AG08395 (cell line): ENCODE measurements at regions not wholly inside any gene's neighbourhood (a gene's known extent, or its start where the extent isn't known, plus 50 kb on each side); places are given as distances from the start of the nearest gene placed in this dataset.
"Not testable (repeated sequence)": the region's sequence is repeated elsewhere in the genome, so short reads cannot be mapped to it uniquely, and the experiment has no call there.

Experiments
- DNase-seq: peaks from one replicate; pipeline ENCODE4 v3.0.0; 2012; ENCODE audit warnings: mixed read lengths, low spot score

DNA sequence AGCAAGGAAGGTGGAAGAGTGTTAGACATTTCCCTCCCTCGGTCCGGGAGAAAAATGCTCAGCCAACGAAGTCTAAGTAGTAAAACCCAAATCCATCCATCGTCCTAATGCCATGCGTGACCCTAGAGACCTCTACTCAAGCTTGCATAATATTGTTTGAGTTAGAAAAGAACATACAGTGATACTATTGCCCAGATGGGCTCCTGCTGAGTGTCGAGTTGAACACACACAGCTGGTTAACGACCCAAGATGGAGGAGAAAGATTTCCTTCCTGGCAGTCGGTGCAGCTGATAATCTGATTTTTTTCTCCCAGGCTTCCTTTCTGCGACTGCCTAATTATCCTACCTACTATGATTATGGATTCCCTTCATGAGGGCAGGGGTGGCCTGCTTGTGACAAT lies 164.4 kb upstream of the KCNG1 start:
- DNase-seq: no peak

DNA sequence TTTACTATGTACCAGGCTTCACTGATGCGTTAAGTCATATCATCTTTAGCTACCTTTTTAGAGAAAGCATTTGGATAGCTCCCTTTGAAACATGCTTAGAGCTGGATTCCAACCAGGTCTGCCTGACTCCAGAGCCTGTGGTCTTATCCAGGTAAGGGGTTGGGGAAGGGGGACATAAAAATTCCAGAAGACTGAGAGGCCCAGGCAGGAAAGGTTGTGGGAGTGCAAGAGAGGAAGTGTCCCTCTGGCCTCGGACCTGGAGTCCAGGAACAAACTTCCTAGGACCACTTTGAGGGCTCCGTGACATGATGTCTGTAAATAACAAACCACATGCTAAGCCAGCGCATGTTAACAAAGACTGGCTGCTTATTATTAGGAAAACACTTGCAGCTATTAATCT lies 163.0 kb upstream of the KCNG1 start:
- no peak for DNase-seq

DNA sequence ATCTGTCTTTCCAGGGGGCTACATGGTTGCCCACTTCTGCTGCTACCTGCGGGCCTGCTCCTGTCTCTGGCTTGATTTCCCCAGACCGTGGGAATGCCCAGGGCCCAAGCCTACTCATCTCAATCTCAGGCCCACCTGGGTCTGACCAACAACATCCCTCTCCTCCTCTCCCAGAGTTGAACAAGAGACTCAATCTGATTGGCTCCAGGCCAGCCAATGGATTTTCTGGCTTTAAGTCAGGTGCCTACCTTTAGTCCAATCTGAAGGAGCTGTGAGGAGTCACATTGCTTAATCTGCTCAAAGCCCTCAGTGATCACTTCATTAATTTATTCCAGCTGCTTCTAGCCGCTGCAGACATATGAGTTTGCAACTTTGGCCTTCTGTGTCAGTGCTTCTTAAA lies 162.4 kb upstream of the KCNG1 start:
- peak; percentile 14 for DNase-seq

DNA sequence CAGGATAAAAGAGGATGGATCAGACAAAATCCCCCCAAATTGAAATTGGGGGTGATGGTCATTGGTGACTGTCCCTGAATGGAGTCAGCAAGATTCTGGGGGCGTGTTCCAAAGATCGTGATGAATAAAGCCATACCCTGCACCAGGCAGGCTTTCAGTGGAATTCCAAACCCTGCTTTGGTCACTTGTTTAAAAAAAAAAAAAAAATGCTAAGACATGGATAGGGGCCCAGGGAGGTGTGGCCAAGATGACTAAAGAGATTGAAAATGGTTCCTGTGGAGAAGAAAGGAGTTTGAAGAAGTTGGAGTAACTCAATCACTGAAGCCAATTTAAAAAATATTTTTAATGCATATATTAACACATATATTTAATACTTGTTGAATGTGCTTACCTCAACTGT lies 161.4 kb upstream of the KCNG1 start:
- DNase-seq: peak; percentile 53

DNA sequence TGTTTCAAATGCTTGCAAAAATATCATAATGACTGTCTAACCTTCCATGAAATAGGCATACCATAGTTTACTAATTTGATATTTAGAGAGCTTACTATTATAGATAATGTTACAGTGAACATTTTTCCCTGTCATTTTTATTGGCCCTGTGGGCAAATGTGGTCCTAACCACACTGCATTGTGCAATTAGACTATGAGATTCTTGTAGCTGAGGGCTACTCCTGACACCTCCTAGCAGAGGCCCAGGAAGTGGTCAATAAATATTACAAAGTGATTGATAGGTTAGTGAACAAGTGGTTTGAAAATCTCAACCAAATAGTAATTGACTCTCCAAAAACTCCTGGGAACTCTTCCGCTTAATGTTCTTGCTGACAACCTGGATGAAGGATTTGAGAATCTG lies 160.5 kb upstream of the KCNG1 start:
- peak; percentile 21 for DNase-seq

DNA sequence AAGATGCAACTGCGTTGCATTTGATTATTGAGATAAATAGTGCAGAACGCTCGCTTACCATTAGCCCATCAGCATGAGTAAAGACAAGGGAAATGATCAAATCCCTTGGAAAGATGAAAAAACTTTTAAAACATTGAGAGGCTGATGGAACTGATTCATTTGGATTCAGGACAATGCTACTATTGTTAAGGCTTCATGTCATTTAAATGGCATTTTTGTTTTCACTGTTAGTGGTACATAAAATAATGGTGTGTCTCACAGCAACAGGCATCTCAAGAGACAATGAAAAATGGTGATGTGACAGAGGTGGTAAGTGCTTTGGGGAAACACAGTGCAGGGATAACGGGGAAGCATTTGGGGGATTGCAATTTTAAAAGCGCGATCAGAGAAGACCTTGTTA lies 159.7 kb upstream of the KCNG1 start:
- DNase-seq: no peak

DNA sequence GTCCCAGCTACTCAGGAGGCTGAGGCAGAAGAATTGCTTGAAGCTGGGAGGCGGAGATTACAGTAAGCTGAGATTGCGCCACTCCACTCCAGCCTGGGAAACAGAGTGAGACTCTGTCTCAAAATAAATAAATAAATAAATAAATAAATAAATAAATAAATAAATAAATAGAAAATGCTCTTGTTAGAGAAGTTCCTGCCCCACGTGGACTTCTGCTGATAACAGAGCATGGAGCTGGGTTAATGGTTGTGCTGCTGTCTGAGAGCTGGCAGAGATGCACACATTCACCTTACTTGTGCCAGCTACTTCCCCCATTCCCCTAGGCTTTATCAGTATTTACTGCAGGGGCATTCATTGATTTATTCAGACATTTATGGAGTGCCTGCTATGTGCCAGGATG lies 155.2 kb upstream of the KCNG1 start:
- no peak for DNase-seq

DNA sequence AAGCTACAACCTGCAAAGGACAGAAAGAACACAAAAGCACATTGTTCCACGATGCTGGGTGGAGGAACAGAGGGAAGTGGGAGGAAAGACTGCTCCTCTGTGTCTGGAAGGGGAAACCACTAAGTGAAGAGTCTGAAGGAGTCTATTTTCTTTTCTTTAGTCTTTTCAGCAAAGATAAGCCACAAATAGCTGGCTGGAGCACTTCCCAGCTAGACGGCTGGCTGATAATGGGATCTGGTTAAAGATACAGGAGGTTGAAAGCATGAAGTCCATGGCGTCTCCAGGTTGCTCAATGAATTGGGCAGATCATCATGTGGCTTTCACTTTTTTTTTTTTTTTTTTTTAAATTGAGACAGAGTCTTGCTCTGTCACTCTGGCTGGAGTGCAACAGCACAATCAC lies 154.0 kb upstream of the KCNG1 start:
- DNase-seq: no peak

DNA sequence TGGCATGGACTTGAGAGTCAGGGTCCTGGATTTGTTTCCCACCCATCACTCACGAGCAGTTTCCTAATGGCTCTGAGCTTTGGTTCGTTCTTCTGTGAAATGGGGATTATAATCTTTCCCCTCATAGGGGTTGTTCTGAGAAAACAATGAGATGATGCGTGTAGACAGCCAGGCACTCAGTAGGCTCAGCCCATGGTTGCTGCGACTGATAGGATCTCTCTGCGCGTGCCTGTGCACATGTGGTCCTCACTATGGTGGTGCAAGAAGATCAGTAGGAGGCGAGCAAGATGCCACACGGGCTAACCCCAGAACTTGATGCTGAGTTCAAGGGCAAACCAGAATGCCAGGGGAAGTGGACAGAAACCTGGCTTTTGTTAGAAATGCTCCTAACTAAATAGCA lies 153.5 kb upstream of the KCNG1 start:
- DNase-seq: no peak

DNA sequence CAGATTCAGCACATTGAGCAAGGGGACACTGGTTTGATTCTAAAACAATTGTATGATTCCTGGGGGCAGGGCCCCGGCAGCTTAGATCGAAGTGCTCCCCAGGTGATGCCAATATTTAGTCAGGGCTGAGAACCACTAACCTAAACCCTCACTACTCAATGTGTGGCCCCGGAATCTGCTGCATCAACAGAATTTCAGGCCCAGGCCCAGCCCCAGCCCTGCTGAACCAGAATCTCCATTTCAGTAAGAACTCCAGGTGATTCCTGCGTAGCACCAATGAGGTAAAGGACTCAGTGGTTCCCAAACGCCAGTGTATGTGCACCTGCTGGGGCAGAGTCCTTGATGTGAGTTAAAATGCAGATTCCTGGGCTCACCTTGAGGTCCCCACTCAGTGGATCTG lies 152.8 kb upstream of the KCNG1 start:
- DNase-seq: no peak

DNA sequence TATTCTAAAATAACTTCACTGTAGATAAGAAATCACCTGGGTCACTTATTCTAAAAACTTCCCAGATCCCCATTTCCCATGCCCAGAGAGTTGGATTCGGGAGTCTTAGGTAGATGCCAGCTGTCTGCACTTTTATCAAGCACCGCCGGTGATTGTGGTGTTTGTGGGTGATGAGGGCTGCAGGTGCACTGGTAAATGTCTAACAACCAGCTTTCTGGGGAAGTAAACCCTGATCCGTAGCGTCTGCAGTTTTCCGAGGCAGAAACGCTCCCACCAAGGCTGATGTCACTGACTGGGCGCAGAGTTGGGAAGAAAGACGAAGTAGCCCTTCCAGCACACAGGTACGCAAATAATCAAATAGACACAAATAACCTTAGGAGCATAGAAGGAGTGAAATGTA lies 152.2 kb upstream of the KCNG1 start:
- no peak for DNase-seq

DNA sequence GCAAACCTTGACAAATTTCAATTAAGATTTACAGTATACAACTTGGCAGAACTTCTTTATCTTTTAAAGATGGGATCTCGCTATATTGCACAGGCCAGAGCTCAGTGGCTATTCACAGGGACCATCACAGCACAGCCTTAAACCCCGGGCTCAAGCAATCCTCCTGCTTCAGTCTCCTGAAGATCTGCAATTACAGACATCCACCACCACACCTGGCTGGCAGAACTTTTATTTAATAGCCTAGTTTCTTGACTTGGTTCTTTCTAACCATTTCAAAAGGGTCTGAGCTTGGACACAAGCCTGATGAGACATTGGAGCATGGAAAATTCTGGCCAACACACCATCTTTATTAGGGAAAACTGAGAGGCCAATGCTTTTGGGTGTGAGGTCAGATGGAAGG lies 151.6 kb upstream of the KCNG1 start:
- no peak for DNase-seq

DNA sequence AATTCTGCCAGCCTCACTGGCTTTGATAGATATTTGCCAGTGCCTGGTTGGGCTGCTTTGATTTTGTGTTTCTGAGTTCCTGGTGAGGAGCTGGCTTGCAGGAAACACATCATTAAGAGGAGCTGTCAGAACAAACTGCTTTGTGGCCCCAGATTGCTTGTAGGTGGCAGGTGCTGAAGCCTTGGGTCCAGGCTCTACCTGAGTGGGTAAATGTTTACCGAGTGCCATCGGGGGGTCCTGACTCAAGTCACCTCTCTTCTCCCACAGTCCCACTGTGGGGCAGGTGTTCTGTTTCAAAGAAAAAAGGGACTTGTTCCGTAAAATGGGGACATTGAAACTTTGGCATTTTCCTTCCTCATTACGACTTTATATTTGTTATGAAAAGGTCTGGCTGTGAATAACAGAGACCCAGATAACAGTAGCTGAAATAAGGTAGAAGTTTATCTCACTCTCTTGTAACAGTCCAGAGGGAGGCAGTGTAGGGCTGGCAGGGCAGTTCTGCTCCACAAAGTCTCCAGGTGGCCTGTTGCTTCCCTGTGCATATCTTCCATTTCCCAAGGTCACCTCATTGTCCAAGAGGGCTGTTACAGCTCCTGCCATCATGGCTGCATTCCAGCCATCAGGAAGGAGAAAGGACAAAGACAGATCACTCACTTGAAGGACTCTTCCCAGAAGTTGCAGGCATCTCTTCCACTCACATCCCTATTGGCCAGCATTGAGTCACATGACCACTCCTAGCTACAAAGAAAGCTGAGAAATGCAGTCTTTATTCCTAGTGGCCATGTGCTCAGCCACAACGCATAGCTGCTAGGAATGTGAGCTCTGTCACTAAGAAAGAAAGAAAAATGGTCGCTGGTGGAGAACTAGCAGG lies 149.9 kb upstream of the KCNG1 start:
- DNase-seq: no peak

DNA sequence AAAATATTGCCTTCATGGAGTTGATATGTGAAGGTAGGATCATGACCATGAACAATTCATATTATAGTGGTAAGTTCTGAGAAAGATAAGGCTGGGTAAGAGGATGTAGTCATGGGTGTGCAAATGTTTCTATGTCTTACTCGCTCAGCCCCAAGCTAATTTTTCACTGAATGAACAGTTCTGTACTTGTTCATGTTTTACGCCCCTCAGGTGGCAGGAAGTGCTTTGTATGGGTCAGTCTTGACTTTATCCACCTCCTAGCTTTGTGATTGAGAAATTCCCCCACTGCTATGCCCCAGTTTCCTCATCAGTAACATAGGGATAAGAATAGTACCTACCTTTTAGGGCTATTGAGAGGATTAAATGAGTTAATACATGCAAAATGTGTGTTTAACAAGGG lies 148.2 kb upstream of the KCNG1 start:
- no peak for DNase-seq

DNA sequence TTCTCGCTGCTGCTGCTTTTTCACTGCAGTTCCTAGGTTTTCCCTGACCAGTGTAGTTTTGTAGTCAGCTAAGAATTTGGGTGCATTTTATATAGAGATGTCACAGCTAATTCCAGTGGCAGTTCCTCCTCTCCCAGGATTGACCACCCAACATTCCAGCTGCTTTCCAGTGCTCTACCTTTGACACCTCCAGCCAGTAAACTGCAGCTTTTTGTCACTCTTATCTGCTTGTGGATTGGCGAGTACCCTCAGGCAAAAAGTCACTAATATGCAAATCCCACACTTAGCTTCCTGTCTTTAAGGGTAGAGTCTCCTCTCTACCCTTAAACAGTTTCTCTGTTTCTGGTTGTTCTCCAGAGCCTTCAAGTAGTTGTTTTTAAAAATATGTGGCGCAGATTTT lies 146.9 kb upstream of the KCNG1 start:
- DNase-seq: no peak

DNA sequence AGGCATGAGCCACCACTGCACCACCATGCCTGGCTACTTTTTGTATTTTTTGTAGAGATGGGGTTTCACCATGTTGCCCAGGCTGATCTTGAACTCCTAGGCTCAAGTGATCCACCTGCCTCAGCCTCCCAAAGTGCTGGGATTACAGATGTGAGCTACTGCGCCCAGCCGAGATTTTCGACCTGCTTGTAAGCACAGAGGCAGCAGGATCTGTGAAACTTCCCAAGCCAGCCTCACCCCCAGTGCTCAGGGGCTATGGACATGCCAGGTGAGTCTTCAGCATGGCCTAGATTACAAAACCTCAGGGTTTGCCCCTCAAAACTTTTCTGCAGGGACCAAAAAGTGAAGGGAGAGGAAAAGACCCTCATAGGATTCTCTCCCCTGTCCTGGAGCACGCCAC lies 145.0 kb upstream of the KCNG1 start:
- DNase-seq: not testable (repeated sequence)

DNA sequence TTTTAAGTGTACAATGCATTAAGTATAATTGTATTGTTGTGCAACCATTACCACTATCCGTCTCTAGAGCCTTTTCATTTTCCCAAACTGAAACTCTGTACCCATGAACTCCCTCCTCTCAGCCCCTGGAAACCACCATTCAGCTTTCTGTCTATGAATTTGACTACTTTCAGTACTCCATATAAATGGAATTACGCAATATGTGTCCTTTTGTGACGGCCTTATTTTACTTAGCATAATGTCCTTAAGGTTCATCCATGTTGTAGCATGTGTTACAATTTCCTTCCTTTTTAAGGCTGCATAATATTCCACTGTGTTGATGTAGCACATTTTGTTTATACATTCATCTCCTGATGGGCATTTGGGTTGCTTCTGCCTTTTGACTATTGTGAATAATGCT lies 143.6 kb upstream of the KCNG1 start:
- no peak for DNase-seq

DNA sequence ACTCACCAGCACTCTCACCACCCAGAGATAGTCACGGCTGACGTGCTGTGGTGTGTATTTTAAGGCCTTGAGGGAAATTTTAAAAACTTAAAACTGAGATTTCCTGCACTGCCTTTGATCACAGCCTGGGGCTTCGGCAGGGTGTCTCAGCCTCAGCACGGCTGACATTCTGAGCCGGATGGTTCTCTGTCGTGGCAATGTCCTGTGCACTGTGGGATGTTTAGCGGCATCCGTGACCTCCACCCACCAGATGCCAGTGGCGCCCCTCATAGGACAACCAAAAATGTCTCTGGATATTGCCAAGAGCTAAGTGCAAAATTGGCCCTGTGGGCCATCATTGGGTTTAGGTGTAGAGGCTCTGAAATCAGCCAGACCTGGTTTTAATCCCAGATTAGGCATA lies 142.2 kb upstream of the KCNG1 start:
- DNase-seq: no peak

DNA sequence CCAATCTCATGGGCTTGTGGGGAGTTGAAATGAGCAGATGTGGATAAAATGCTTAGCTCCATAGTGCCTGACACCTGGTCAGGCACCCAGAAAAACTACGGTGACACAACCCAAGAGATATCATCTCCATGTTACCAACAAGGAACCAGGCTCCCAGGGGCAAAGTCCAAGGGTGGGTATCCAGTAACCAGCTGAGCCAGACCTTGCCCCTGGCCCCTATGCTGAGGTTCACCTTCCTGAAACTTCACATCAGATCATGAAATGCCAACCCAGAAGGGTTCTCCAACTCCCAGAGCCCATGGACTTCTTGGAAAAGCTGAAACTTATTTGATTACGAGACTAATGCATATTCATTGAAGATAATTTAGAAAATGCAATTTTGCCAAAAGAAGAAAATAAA lies 141.8 kb upstream of the KCNG1 start:
- DNase-seq: no peak

DNA sequence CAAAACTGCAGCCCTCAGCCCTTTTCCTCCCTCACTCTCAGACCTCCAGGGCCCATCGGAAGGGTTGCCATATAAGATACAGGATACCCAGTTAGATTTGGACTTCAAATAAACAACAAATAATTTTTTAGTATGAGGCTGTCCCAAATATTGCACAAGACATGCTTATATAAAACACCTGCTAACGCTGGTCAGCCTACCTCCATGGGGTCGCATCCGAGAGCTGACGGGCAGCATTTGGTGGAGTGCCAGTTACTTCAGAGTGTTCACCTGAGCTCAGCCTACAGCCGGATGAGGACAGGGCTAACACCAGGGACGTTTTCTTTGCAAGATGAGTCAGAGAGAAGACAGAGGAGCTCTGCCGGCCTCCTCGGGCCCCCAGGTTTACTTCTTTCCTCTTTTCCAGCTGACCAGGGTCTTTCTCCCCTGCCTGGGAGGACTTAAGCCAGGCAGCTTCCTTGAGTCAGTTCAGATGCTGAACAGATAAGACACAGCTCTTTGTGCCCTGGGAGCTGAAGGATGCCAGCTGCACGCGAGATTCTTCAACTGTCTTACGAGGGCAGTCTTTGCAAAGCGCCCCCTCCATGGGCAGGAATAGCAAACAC lies 141.2 kb upstream of the KCNG1 start:
- DNase-seq: no peak

DNA sequence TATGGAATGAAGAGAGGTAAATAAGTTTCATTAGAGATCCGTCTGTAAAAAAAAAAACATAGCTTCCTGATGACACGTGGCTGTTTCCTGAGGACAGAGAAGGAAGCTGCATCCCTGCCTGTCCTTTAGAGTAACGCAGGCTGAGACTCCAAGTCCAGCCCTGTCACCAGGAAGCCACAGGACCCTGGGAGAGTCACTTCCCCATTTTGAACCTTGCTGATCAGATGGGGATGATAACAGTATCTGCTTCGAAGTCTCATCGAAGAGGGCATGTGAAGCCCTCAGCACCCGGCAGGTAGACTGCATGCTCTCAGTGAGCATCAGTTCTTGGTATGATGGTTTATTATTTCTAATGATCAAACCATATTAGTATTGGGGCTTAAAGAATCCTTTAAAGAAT lies 139.1 kb upstream of the KCNG1 start:
- no peak for DNase-seq

DNA sequence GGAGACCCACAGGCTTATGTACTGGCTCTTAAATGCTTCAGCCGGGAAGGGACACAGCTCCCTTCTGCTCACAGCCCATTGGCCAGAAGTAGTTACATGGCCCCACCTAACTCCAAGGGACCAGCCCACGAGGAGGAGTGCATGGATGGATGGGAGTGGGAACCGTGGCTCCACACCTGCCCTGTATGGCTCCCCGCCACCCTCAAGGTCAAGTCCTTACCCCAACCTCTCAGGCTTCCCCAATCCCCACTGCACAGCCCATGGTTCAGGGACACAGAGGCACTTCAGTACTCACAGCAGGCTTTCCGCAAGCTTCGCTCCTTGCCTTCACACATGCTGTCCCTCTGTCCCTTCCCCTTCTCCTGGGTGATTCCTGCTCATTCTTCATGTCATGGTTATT lies 137.9 kb upstream of the KCNG1 start:
- no peak for DNase-seq

DNA sequence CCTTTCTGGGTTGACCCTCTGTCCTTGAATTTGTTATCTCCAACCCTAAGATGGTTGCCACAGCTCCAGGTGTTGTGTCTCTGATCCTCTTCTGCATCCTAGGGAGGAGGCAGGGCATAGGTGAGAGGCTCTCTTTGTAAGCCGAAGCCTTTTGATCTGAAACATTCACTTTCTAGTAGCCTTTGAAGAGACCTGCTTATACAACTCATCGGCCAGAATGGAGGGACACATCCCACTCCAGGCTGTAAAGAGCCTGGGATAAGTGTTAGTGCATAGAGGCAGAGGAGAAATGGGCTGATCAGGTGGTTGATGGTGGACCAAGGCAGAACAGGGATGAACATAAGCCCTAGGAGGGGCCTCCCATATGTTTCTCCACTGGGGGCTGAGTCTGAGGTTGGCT lies 137.1 kb upstream of the KCNG1 start:
- no peak for DNase-seq

DNA sequence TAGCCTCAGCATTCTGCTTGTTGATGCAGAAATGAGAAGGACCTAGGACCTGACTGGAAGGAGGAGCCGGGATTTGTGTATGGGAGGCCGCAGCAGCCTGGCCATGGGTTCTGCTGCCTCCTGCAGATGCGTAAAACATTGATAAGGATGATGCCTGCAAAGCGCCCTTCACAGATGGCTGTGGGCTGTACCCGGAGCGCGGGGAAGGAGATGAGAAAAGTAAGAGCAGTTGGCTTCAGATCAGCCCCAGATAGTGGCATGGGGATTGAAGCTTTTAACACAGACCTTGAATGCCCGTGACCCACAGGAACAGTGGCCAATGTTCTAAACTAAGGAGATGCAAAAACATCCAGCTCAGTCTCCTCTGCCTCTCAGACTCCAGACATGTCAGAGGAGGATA lies 136.4 kb upstream of the KCNG1 start:
- no peak for DNase-seq
